Uterus (tissue), 3 donors: ENCODE measurements at regions not wholly inside any gene's neighbourhood (a gene's known extent, or its start where the extent isn't known, plus 50 kb on each side); places are given as distances from the start of the nearest gene placed in this dataset.

Source experiments
- DNase-seq, 2 donors: peaks; one replicate each; pipeline ENCODE4 v3.0.0-alpha.2; 2019 to 2020
- H3K27ac ChIP-seq, 2 donors: fragments of 200-600 bp; sonication (generic); 1 replicate in 1 of 2; 2 replicates in 1 of 2; pipeline ENCODE4 v1.5.1; 2016 to 2018
- H3K27me3 ChIP-seq, 2 donors: fragments of 200-600 bp; sonication (generic); one replicate each; pipeline ENCODE4 v1.5.1; 2018 to 2019; ENCODE audit warnings: control low read depth in 1 of 2
- H3K36me3 ChIP-seq, 2 donors: fragments of 200-600 bp; sonication (generic); one replicate each; pipeline ENCODE4 v1.5.1; 2019; ENCODE audit warnings: control low read depth in 1 of 2
- H3K4me1 ChIP-seq, 2 donors: fragments of 200-600 bp; sonication (generic); one replicate each; pipeline ENCODE4 v1.5.1; 2018 to 2019; ENCODE audit warnings: control low read depth in 1 of 2
- H3K4me3 ChIP-seq, 2 donors: fragments of 200-600 bp; sonication (generic); 1 replicate in 1 of 2; 2 replicates in 1 of 2; pipeline ENCODE4 v1.5.1; 2018 to 2019; ENCODE audit warnings: mild to moderate bottlenecking in 1 of 2
- H3K9me3 ChIP-seq, 2 donors: fragments of 200-600 bp; sonication (generic); one replicate each; pipeline ENCODE4 v1.5.1; 2019; ENCODE audit warnings: control low read depth in 1 of 2
- CTCF ChIP-seq, 4 experiments: fragments of 200-600 bp in 2 of 4; fragments of 450-650 bp in 2 of 4; sonication (generic) in 2 of 4; IDR thresholded peaks; one replicate each; pipeline ENCODE4 v1.5.1; 2016 to 2019; ENCODE audit warnings: antibody characterized with exemption in 4 of 4, mild to moderate bottlenecking in 2 of 4, moderate library complexity in 1 of 4
- POLR2A ChIP-seq, 2 donors: fragments of 450-650 bp; IDR thresholded peaks; one replicate each; pipeline ENCODE4 v1.6.1; 2016; ENCODE audit warnings: antibody characterized with exemption in 2 of 2, mild to moderate bottlenecking in 1 of 2, moderate library complexity in 1 of 2
- intact Hi-C: fragments of 100-400 bp; cut with DNase I; formaldehyde crosslinking; loops from one replicate; pipeline ENCODE4 v1.15.1; 2023; ENCODE audit warnings: low total_unique reads
- donor health status: DM: yes; HTN: yes; CAD: no.

GRCh38 chr5:86765778-86766502 is 148.2 kb downstream of the COX7C start:
- H3K27ac ChIP-seq, result no peak overlapping the region
- H3K4me3 ChIP-seq, result no peak overlapping the region
- H3K9me3 ChIP-seq, result no peaks in the 10 kb centered on the region
- H3K4me1 ChIP-seq, result no peaks in the 10 kb centered on the region
- DNase-seq, result no peak
- H3K36me3 ChIP-seq, result no peaks in the 10 kb centered on the region
- TF ChIP-seq POLR2A (IDR thresholded peaks at IDR 0.05) (no peak), CTCF (IDR thresholded peaks at IDR 0.05) (no peak)
- no peaks in the 10 kb centered on the region for H3K27me3 ChIP-seq
- intact Hi-C loops, result no loop called here

GRCh38 chr5:86768699-86769202 is 151.0 kb downstream of the COX7C start:
- Histone ChIP-seq H3K36me3 (no peaks in the 10 kb centered on the region), H3K27ac (no peak overlapping the region), H3K9me3 (no peaks in the 10 kb centered on the region), H3K4me3 (no peak overlapping the region), H3K4me1 (no peaks in the 10 kb centered on the region), H3K27me3 (no peaks in the 10 kb centered on the region)
- TF ChIP-seq CTCF (IDR thresholded peaks at IDR 0.05), result no peak
- no peak for TF ChIP-seq POLR2A (IDR thresholded peaks at IDR 0.05)
- intact Hi-C loops, result no loop called here
- no peak for DNase-seq

- no peak for DNase-seq
- Histone ChIP-seq H3K4me3 (no peak overlapping the region), H3K27ac (no peak overlapping the region), H3K36me3 (no peaks in the 10 kb centered on the region), H3K4me1 (no peaks in the 10 kb centered on the region), H3K27me3 (no peaks in the 10 kb centered on the region), H3K9me3 (no peaks in the 10 kb centered on the region)
- TF ChIP-seq POLR2A (IDR thresholded peaks at IDR 0.05) (no peak), CTCF (IDR thresholded peaks at IDR 0.05) (no peak)
- intact Hi-C loops, result no loop called here
These were observed 162.3 kb downstream of the COX7C start for GRCh38 chr5:86780018-86780417.

GRCh38 chr5:86786955-86787354 is 169.2 kb downstream of the COX7C start:
- H3K36me3 ChIP-seq, result no peaks in the 10 kb centered on the region
- H3K4me1 ChIP-seq, result no peaks in the 10 kb centered on the region
- no peak overlapping the region for H3K27ac ChIP-seq
- no peaks in the 10 kb centered on the region for H3K27me3 ChIP-seq
- TF ChIP-seq POLR2A (IDR thresholded peaks at IDR 0.05) (no peak), CTCF (IDR thresholded peaks at IDR 0.05) (no peak)
- intact Hi-C loops, result no loop called here
- H3K4me3 ChIP-seq, result no peak overlapping the region
- no peaks in the 10 kb centered on the region for H3K9me3 ChIP-seq
- DNase-seq, result no peak

GRCh38 chr5:86795659-86796058 is 177.9 kb downstream of the COX7C start:
- H3K4me1 ChIP-seq, result no peaks in the 10 kb centered on the region
- TF ChIP-seq POLR2A (IDR thresholded peaks at IDR 0.05), result no peak
- no peak for TF ChIP-seq CTCF (IDR thresholded peaks at IDR 0.05)
- no peaks in the 10 kb centered on the region for H3K9me3 ChIP-seq
- H3K4me3 ChIP-seq, result no peak overlapping the region
- H3K36me3 ChIP-seq, result no peaks in the 10 kb centered on the region
- intact Hi-C loops, result no loop called here
- no peak for DNase-seq
- no peak overlapping the region for H3K27ac ChIP-seq
- no peaks in the 10 kb centered on the region for H3K27me3 ChIP-seq
